Esophagus muscularis mucosa (tissue), 4 donors: ENCODE measurements at regions not wholly inside any gene's neighbourhood (a gene's known extent, or its start where the extent isn't known, plus 50 kb on each side); places are given as distances from the start of the nearest gene placed in this dataset.
A peak's percentile ranks its signal among the peaks of the same experiment; 100 is the strongest.

ENCODE experiments used
- DNase-seq: peaks from one replicate; pipeline ENCODE4 v3.0.0-alpha.2; 2017; ENCODE audit errors: extremely low spot score
- H3K27ac ChIP-seq, 4 donors: fragments of 200-600 bp; sonication (generic); replicated peaks in 1 of 4; 1 replicate in 3 of 4; 2 replicates in 1 of 4; pipeline ENCODE4 v1.5.1; 2016 to 2019; ENCODE audit warnings: mild to moderate bottlenecking in 1 of 4
- H3K27me3 ChIP-seq, 4 donors: fragments of 200-600 bp; sonication (generic); one replicate each; pipeline versions ENCODE4 v1.5.1 to v1.6.0; 2016 to 2019
- H3K36me3 ChIP-seq, 4 donors: fragments of 200-600 bp; sonication (generic); one replicate each; pipeline ENCODE4 v1.5.1; 2016 to 2019
- H3K4me1 ChIP-seq, 4 donors: fragments of 200-600 bp; sonication (generic); one replicate each; pipeline ENCODE4 v1.5.1; 2016 to 2019
- H3K4me3 ChIP-seq, 4 donors: fragments of 200-600 bp; sonication (generic); 1 replicate in 2 of 4; 2 replicates in 2 of 4; pipeline ENCODE4 v1.5.1; 2016 to 2019; ENCODE audit warnings: mild to moderate bottlenecking in 4 of 4, moderate library complexity in 1 of 4
- H3K9me3 ChIP-seq, 4 donors: fragments of 200-600 bp; sonication (generic); 1 replicate in 3 of 4; 2 replicates in 1 of 4; pipeline ENCODE4 v1.5.1; 2016 to 2019
- EP300 ChIP-seq: sonication (generic); formaldehyde crosslinking; IDR thresholded peaks from one replicate; pipeline ENCODE4 v1.6.1; 2017; ENCODE audit warnings: antibody characterized with exemption
- POLR2A ChIP-seq: fragments of 450-650 bp; IDR thresholded peaks from one replicate; pipeline ENCODE4 v1.6.1; 2017; ENCODE audit warnings: antibody characterized with exemption, moderate library complexity, mild to moderate bottlenecking, low read depth
- POLR2AphosphoS5 ChIP-seq, 2 donors: sonication (generic); formaldehyde crosslinking; IDR thresholded peaks; one replicate each; pipeline ENCODE4 v1.6.1; 2017; ENCODE audit warnings: antibody characterized with exemption in 2 of 2
- WGBS: methylation state at CpG from one replicate; pipeline ENCODE4 v1.1.5; 2018; 5-methylcytosine and 5-hydroxymethylcytosine counted together
- intact Hi-C: fragments of 100-400 bp; cut with DNase I; formaldehyde crosslinking; loops from one replicate; pipeline ENCODE4 v1.15.1; 2023
- TF ChIP-seq, protein P1 (sequence below), 3 experiments: fragments of 200-600 bp in 2 of 3; fragments of 450-650 bp in 1 of 3; sonication (generic) in 2 of 3; IDR thresholded peaks; one replicate each; pipeline ENCODE4 v1.5.1; 2017 to 2019; ENCODE audit warnings: antibody characterized with exemption in 3 of 3, mild to moderate bottlenecking in 2 of 3, moderate library complexity in 1 of 3

DNA sequence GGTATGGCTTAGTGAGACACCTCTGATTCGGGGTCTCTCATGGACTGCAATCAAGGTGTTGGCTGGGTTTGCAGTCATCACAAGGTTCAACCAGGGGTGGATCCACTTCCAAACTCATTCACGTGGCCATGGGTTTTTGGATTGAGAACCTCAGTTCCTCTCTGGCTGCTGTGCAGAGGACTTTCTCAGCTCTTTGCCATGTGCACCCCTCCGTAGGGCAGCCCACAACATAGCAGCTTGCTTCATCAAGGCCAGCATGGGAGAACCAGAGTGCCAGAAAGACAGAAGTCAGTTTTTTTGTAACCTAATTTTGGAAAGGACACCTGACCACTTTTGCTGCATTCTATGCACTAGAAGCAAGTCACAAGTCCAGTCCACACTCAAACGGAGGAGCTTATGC, 154.9 kb downstream of the PJA1 start:
- WGBS: 66% methylated on average over 4 of the region's 4 CpGs
- intact Hi-C loops: no loop called here
- no peaks in the 10 kb centered on the region for H3K27me3 ChIP-seq
- H3K4me3 ChIP-seq: no peak overlapping the region
- H3K36me3 ChIP-seq: no peaks in the 10 kb centered on the region
- H3K9me3 ChIP-seq: peaks cover 0 to 7% (median 0%) of the 10 kb centered on the region in 4 donors
- no peak for DNase-seq
- TF ChIP-seq POLR2A: no peak
- TF ChIP-seq, protein P1, sequence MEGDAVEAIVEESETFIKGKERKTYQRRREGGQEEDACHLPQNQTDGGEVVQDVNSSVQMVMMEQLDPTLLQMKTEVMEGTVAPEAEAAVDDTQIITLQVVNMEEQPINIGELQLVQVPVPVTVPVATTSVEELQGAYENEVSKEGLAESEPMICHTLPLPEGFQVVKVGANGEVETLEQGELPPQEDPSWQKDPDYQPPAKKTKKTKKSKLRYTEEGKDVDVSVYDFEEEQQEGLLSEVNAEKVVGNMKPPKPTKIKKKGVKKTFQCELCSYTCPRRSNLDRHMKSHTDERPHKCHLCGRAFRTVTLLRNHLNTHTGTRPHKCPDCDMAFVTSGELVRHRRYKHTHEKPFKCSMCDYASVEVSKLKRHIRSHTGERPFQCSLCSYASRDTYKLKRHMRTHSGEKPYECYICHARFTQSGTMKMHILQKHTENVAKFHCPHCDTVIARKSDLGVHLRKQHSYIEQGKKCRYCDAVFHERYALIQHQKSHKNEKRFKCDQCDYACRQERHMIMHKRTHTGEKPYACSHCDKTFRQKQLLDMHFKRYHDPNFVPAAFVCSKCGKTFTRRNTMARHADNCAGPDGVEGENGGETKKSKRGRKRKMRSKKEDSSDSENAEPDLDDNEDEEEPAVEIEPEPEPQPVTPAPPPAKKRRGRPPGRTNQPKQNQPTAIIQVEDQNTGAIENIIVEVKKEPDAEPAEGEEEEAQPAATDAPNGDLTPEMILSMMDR (IDR thresholded peaks at IDR 0.05): no peak
- TF ChIP-seq EP300: no peak
- no peak for TF ChIP-seq POLR2AphosphoS5 (IDR thresholded peaks at IDR 0.05)
- peaks cover 0 to 4% (median under 1%) of the 10 kb centered on the region in 4 donors for H3K4me1 ChIP-seq
- no peak overlapping the region for H3K27ac ChIP-seq

DNA sequence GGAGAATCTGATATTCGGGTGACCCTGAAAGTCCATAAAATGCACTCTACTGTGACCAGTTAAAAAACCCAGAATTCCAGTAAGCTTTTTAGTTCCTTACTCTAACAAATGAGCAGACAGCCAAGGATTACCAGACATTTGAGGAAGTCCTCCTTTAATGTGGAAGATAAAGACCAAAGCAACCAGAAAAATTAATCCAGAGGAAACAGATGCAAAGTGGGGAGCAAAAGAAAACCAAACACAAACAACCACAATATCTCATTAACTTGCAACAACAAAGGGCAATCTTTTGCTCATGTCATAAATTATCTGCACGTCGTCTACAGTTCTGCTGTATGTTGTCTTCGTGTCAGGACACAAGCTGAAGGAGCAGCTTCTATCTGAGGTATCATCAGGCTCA, 164.4 kb downstream of the PJA1 start:
- H3K27ac ChIP-seq: no peak overlapping the region
- 61% methylated on average over 4 of the region's 4 CpGs for WGBS
- H3K9me3 ChIP-seq: no peaks in the 10 kb centered on the region
- DNase-seq: peak; percentile 8
- no peaks in the 10 kb centered on the region for H3K27me3 ChIP-seq
- intact Hi-C loops: no loop called here
- peaks cover 20 to 29% (median 25%) of the 10 kb centered on the region in 4 donors for H3K4me1 ChIP-seq
- no peaks in the 10 kb centered on the region for H3K36me3 ChIP-seq
- TF ChIP-seq POLR2AphosphoS5 (IDR thresholded peaks at IDR 0.05) (no peak), POLR2A (no peak)
- H3K4me3 ChIP-seq: no peak overlapping the region

DNA sequence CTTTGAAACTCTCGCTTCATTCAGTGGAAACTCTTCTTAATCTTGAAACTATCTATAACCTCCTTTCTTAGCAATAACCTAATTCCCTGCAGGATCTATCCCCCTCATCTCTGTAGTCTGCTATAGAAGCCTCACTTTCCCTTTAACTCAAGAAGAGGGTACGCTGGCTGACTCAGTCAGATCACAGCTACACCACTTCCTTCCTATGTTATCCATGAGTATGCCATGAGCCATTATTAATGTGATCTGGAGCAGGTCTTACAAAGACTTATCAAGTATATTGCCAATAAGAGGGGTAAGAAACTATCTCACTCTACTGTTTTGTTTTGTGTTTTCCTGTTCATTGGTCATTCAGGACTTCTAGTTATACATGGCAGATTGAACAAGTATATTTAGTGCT, 165.3 kb downstream of the PJA1 start:
- 87% methylated on average over 2 of the region's 2 CpGs for WGBS
- DNase-seq: no peak
- Histone ChIP-seq H3K4me1 (peaks cover 29 to 38% (median 35%) of the 10 kb centered on the region in 4 donors), H3K27ac (no peak overlapping the region), H3K36me3 (no peaks in the 10 kb centered on the region), H3K9me3 (no peaks in the 10 kb centered on the region), H3K4me3 (no peak overlapping the region), H3K27me3 (no peaks in the 10 kb centered on the region)
- intact Hi-C loops: no loop called here
- no peak for TF ChIP-seq POLR2A
- no peak for TF ChIP-seq EP300
- TF ChIP-seq POLR2AphosphoS5 (IDR thresholded peaks at IDR 0.05): no peak

DNA sequence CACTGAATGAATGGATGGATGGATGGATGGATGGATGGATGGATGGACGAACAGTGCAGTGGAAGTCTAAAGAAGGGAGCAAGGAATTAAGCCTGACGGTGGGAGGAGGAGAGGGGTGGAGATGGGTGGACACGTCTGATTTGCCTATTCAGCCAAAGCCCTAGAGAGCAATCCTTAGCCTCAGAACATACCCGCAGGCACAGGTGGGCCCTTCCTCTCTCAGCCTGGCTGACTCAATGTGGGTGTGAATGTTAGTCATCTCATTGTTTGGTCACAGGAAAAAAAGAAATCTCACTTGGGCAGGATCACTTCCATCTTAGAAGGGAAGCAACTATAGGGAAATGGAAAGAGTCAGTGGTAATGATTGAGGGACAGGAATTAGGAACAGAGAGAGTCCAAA, 165.9 kb downstream of the PJA1 start:
- Histone ChIP-seq H3K27me3 (no peaks in the 10 kb centered on the region), H3K4me3 (no peak overlapping the region), H3K27ac (no peak overlapping the region), H3K4me1 (peaks cover 31 to 41% (median 36%) of the 10 kb centered on the region in 4 donors), H3K36me3 (no peaks in the 10 kb centered on the region), H3K9me3 (no peaks in the 10 kb centered on the region)
- intact Hi-C loops: no loop called here
- DNase-seq: peak; percentile 47
- no peak for TF ChIP-seq EP300
- TF ChIP-seq POLR2A: no peak
- 65% methylated on average over 4 of the region's 4 CpGs for WGBS

DNA sequence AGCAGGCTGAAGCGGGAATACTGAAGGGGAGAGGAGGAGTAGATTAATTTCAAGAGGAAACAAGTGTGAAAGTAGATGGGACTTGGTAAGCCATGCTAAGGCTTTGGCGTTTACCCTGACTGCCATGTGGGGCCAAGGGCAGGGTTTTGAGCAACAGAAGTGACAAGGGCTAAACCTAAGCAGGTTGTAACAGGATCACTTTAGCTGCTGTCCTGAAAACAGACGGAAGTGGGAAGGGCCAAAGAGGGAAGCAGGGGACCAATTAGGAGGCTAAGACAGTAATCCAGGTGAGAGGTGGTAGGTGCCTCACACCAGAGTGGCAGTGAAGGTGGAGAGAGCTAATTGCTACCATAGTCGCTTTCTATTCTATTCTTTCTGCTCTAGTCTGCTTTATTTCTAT, 166.5 kb downstream of the PJA1 start:
- intact Hi-C loops: no loop called here
- H3K4me1 ChIP-seq: peaks cover 31 to 41% (median 36%) of the 10 kb centered on the region in 4 donors

DNA sequence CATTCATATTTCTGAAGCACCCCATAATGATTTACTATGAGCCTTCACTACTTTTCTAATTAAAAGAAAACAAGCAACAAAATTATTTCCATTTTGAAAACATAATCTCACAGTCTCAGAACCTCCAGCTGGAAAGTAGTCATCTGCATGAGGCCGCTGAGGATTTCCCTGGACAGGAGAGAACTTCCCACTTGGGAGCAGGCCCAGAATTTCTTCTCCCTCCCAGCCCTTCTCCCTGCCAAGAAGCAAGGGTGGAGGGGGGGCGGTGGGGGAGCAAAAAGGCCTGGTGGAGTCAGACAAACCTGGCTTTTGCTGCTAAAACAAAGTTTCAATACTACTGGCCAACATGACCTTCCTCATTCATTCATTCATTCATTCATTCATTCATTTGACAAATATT, 167.3 kb downstream of the PJA1 start:
- Histone ChIP-seq H3K4me1 (peaks cover 31 to 41% (median 36%) of the 10 kb centered on the region in 4 donors), H3K27me3 (no peaks in the 10 kb centered on the region), H3K27ac (peak overlapping the region; percentile 28 to 73 (median 48)), H3K36me3 (no peaks in the 10 kb centered on the region), H3K4me3 (no peak overlapping the region), H3K9me3 (no peaks in the 10 kb centered on the region)
- DNase-seq: peak; percentile 60
- intact Hi-C loops: no loop called here
- WGBS: 32% methylated on average over 2 of the region's 2 CpGs
- peak in 1 of 2 donors; percentile 38 for TF ChIP-seq POLR2AphosphoS5 (IDR thresholded peaks at IDR 0.05)
- TF ChIP-seq, protein P1 (IDR thresholded peaks at IDR 0.05): no peak

More for the DNA sequence above, 166.5 kb downstream of the PJA1 start:
- 76% methylated on average over 4 of the region's 4 CpGs for WGBS
- Histone ChIP-seq H3K27me3 (no peaks in the 10 kb centered on the region), H3K27ac (no peak overlapping the region), H3K4me3 (no peak overlapping the region), H3K9me3 (no peaks in the 10 kb centered on the region), H3K36me3 (no peaks in the 10 kb centered on the region)
- TF ChIP-seq, protein P1 (IDR thresholded peaks at IDR 0.05): no peak
- TF ChIP-seq EP300: no peak
- no peak for TF ChIP-seq POLR2AphosphoS5 (IDR thresholded peaks at IDR 0.05)
- no peak for DNase-seq
